GM21447 (cell line): ENCODE measurements at regions not wholly inside any gene's neighbourhood (a gene's known extent, or its start where the extent isn't known, plus 50 kb on each side); places are given as distances from the start of the nearest gene placed in this dataset.

Experiments used
- ATAC-seq: cut with Tn5 transposase; IDR thresholded peaks from one replicate; pipeline ENCODE4 v1.9.1; 2021; ENCODE audit not compliant: unreplicated experiment

- ATAC-seq: no peak
Observed at GRCh38 chr5:107154593-107154992, 516.1 kb downstream of the EFNA5 start.

GRCh38 chr5:107153283-107153682, 517.5 kb downstream of the EFNA5 start:
- no peak for ATAC-seq

GRCh38 chr5:107149243-107150005, 521.3 kb downstream of the EFNA5 start:
- peak; percentile 92 for ATAC-seq

GRCh38 chr5:107147589-107147988, 523.1 kb downstream of the EFNA5 start:
- ATAC-seq: no peak

GRCh38 chr5:107146901-107147300, 523.8 kb downstream of the EFNA5 start:
- no peak for ATAC-seq

GRCh38 chr5:107135391-107135790, 535.3 kb downstream of the EFNA5 start:
- no peak for ATAC-seq

GRCh38 chr5:107134931-107135330, 535.8 kb downstream of the EFNA5 start:
- no peak for ATAC-seq

- no peak for ATAC-seq
Observed at GRCh38 chr5:107129051-107129450, 541.7 kb downstream of the EFNA5 start.

- no peak for ATAC-seq
Observed at GRCh38 chr5:107127878-107128277, 542.9 kb downstream of the EFNA5 start.

- no peak for ATAC-seq
Observed at GRCh38 chr5:107126341-107126740, 544.4 kb downstream of the EFNA5 start.

- no peak for ATAC-seq
Observed at GRCh38 chr5:107124376-107124775, 546.4 kb downstream of the EFNA5 start.

- ATAC-seq: no peak
Observed at GRCh38 chr5:107123014-107123413, 547.7 kb downstream of the EFNA5 start.

- no peak for ATAC-seq
Observed at GRCh38 chr5:107121793-107122519, 548.8 kb downstream of the EFNA5 start.

- no peak for ATAC-seq
Observed at GRCh38 chr5:107119656-107120055, 551.1 kb downstream of the EFNA5 start.

GRCh38 chr5:107118184-107119019, 552.3 kb downstream of the EFNA5 start:
- no peak for ATAC-seq

- no peak for ATAC-seq
Observed at GRCh38 chr5:107112216-107112615, 558.5 kb downstream of the EFNA5 start.

GRCh38 chr5:107104040-107104995, 566.4 kb downstream of the EFNA5 start:
- peak; percentile 88 for ATAC-seq

GRCh38 chr5:107103522-107103921, 567.2 kb downstream of the EFNA5 start:
- ATAC-seq: no peak

- no peak for ATAC-seq
Observed at GRCh38 chr5:107100121-107100520, 570.6 kb downstream of the EFNA5 start.

GRCh38 chr5:107099506-107099905, 571.2 kb downstream of the EFNA5 start:
- ATAC-seq: no peak
